Mononuclear cell (primary cell): ENCODE measurements at regions not wholly inside any gene's neighbourhood (a gene's known extent, or its start where the extent isn't known, plus 50 kb on each side); places are given as distances from the start of the nearest gene placed in this dataset.
"Not testable (repeated sequence)": the region's sequence is repeated elsewhere in the genome, so short reads cannot be mapped to it uniquely, and the experiment has no call there.

Experiments
- H3K27me3 ChIP-seq: 2 replicates; pipeline ENCODE4 v1.6.0; 2011; ENCODE audit warnings: low read length, control low read depth; ENCODE audit not compliant: insufficient read depth
- H3K4me1 ChIP-seq: 2 replicates; pipeline ENCODE4 v1.5.1; 2011; ENCODE audit warnings: mild to moderate bottlenecking, low read length, control low read depth; ENCODE audit not compliant: insufficient read depth
- H3K4me3 ChIP-seq: 2 replicates; pipeline ENCODE4 v1.5.1; 2011; ENCODE audit warnings: mild to moderate bottlenecking, low read length, moderate library complexity
- H3K9me3 ChIP-seq: 2 replicates; pipeline ENCODE4 v1.5.1; 2011; ENCODE audit warnings: low read depth, mild to moderate bottlenecking, control low read depth, low read length

- not testable (repeated sequence) for H3K9me3 ChIP-seq, H3K4me1 ChIP-seq, H3K27me3 ChIP-seq, H3K4me3 ChIP-seq
These were observed 138.9 kb upstream of the GNAI1 start for GRCh38 chr7:79995741-79996140.

GRCh38 chr7:79988653-79989052 is 146.0 kb upstream of the GNAI1 start:
- Histone ChIP-seq H3K4me3 (no peak overlapping the region), H3K4me1 (no peaks in the 10 kb centered on the region), H3K27me3 (no peaks in the 10 kb centered on the region), H3K9me3 (no peaks in the 10 kb centered on the region)

DNA sequence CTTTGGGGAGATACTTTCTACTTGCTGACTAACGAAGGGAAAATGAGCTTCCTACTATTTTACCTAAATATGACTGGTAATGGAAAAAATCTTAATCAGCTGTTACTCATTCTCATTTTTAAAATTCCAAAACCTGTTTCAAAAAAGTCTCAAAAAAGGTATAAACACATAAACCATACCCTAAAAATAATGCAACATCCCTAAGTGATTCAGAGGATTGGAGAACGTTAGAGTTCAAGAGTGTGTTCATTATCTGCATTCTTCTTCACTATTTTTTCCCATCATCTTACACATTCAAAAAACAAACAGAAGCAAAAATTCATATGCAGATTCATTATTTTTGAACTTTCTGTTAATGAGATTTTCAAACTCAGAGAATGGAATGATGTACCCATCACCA is 150.4 kb upstream of the GNAI1 start:
- H3K27me3 ChIP-seq, result no peaks in the 10 kb centered on the region
- H3K9me3 ChIP-seq, result no peaks in the 10 kb centered on the region
- no peaks in the 10 kb centered on the region for H3K4me1 ChIP-seq
- no peak overlapping the region for H3K4me3 ChIP-seq

DNA sequence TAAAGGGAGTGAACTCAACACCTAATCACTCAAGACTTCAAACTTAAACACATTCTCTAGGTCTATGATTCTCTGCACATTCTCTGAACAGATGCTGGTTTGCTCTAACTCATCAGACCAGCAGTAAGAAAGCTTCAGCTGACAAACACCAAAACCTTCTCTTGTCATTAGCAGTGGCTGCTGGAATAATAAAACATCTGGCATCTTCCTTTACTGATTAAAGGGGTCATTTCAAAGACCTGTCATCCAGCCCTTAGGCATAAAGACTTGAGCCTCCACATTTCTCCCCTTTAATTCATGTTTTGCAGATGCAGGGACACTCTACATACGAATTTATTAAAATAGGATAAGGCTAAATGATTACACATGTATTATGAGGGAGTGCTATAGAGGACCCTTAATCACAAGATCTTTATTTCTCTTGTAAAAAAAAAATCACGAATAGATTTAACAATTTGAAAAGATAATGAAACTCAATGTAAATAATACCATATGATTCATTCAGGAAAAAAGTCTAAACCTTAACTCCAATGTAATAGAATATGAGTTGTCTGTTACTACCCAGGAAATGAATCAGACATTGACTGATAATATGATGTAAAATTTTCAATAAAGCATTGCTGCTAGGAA is 152.4 kb upstream of the GNAI1 start:
- H3K4me1 ChIP-seq, result no peaks in the 10 kb centered on the region
- H3K4me3 ChIP-seq, result no peak overlapping the region
- no peaks in the 10 kb centered on the region for H3K27me3 ChIP-seq
- no peaks in the 10 kb centered on the region for H3K9me3 ChIP-seq

GRCh38 chr7:79980376-79980775 is 154.3 kb upstream of the GNAI1 start:
- Histone ChIP-seq H3K27me3 (no peaks in the 10 kb centered on the region), H3K4me1 (no peaks in the 10 kb centered on the region), H3K9me3 (no peaks in the 10 kb centered on the region), H3K4me3 (no peak overlapping the region)

GRCh38 chr7:79979437-79979836 is 155.2 kb upstream of the GNAI1 start:
- Histone ChIP-seq H3K4me3 (no peak overlapping the region), H3K4me1 (no peaks in the 10 kb centered on the region), H3K27me3 (no peaks in the 10 kb centered on the region), H3K9me3 (no peaks in the 10 kb centered on the region)

DNA sequence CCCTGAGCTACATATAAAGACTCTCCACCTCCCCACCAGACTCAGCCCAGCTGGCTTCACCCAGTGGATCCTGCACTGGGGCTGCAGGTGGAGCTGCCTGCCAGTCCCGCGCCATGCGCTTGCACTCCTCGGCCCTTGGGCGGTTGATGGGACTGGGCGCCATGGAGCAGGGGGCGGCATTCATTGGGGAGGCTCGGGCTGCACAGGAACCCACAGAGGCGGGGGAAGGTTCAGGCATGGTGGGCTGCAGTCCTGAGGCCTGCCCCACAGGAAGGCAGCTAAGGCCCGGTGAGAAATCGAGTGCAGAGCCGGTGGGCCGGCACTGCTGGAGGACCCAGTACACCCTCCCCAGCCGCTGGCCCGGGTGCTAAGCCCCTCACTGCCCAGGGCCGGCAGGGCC is 157.2 kb upstream of the GNAI1 start:
- no peak overlapping the region for H3K4me3 ChIP-seq
- H3K27me3 ChIP-seq, result no peaks in the 10 kb centered on the region
- no peaks in the 10 kb centered on the region for H3K9me3 ChIP-seq
- no peaks in the 10 kb centered on the region for H3K4me1 ChIP-seq

DNA sequence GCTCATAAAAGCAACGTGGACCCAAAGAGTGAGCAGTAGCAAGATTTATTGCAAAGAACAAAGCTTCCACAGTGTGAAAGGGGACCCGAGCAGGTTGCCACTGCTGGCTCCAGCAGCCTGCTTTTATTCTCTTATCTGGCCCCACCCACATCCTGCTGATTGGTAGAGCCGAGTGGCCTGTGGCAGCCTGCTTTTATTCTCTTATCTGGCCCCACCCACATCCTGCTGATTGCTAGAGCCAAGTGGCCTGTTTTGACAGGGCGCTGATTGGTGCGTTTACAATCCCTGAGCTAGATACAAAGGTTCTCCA is 158.0 kb upstream of the GNAI1 start:
- not testable (repeated sequence) for H3K27me3 ChIP-seq, H3K4me3 ChIP-seq, H3K9me3 ChIP-seq, H3K4me1 ChIP-seq

DNA sequence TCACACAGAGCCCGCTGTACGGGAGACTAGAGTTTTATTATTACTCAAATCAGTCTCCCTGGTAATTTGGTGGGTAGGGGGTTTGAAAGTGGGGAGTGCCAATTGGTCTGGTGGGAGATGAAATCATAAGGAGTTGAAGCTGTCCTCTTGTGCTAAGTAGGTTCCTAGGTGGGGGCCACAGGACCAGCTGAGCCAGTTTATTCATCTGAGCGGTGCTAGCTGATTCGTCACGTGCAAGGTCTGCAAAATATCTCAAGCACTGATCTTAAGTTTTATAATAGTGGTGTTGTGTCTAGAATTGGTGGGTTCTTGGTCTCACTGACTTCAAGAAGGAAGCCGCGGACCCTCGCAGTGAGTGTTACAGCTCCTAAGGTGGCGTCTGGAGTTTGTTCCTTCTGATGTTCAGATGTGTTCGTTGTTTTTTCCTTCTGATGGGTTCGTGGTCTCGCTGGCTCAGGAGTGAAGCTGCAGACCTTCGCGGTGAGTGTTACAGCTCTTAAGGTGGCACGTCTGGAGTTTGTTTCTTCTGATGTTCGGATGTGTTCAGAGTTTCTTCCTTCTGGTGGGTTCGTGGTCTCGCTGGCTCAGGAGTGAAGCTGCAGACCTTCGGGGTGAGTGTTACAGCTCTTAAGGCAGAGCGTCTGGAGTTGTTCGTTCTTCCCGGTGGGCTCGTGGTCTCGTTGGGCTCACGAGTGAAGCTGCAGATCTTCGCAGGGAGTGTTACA is 158.5 kb upstream of the GNAI1 start:
- not testable (repeated sequence) for H3K4me3 ChIP-seq

DNA sequence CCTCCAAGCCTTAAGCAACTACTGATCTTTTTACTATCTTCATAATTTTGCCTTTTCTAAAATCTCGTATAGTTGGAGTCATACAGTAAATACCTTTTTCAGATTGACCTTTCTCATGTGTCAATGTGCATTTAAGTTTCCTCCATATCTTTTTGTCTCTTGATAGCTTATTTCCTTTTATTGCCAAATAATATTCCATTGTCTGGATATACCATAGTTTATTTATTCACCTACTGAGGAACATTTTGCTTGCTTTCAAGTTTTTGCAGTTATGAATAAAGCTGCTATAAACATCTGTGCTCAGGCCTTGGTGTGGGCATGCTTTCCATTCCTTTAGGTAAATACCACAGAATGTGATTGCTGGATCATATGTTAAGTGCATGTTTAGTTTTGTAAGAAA is 161.2 kb upstream of the GNAI1 start:
- Histone ChIP-seq H3K27me3 (no peaks in the 10 kb centered on the region), H3K9me3 (no peaks in the 10 kb centered on the region), H3K4me3 (no peak overlapping the region), H3K4me1 (no peaks in the 10 kb centered on the region)

More for the DNA sequence above, 158.5 kb upstream of the GNAI1 start:
- H3K9me3 ChIP-seq, H3K4me1 ChIP-seq, H3K27me3 ChIP-seq: not testable (repeated sequence)

DNA sequence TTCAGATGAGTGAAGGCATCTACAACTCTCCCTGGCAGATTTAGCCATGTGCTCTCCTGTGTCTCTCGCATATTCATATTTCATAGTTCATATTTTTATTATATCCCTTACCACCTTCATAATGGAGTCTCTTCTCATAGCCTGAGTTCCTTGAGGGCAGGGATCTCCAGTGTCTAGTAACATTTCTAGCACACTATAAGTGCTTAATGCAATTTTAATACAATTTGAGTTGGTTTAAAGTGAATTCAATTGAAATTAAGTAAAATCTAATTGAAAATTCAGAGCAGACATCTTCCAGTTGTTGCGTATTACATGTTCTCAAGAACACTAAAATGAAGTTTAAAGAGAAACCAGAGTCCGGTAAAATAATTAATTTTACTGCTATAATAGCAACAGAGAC is 163.6 kb upstream of the GNAI1 start:
- Histone ChIP-seq H3K27me3 (no peaks in the 10 kb centered on the region), H3K4me1 (no peaks in the 10 kb centered on the region), H3K4me3 (no peak overlapping the region), H3K9me3 (no peaks in the 10 kb centered on the region)

- Histone ChIP-seq H3K9me3 (no peaks in the 10 kb centered on the region), H3K4me1 (no peaks in the 10 kb centered on the region), H3K4me3 (no peak overlapping the region), H3K27me3 (no peaks in the 10 kb centered on the region)
These were observed 165.7 kb upstream of the GNAI1 start for GRCh38 chr7:79968894-79969293.

GRCh38 chr7:79968077-79968648 is 166.5 kb upstream of the GNAI1 start:
- no peaks in the 10 kb centered on the region for H3K27me3 ChIP-seq
- H3K4me3 ChIP-seq, result no peak overlapping the region
- no peaks in the 10 kb centered on the region for H3K9me3 ChIP-seq
- no peaks in the 10 kb centered on the region for H3K4me1 ChIP-seq

GRCh38 chr7:79965946-79966345 is 168.7 kb upstream of the GNAI1 start:
- H3K9me3 ChIP-seq, result no peaks in the 10 kb centered on the region
- no peaks in the 10 kb centered on the region for H3K27me3 ChIP-seq
- H3K4me3 ChIP-seq, result no peak overlapping the region
- no peaks in the 10 kb centered on the region for H3K4me1 ChIP-seq

GRCh38 chr7:79964463-79964862 is 170.2 kb upstream of the GNAI1 start:
- no peaks in the 10 kb centered on the region for H3K4me1 ChIP-seq
- no peaks in the 10 kb centered on the region for H3K27me3 ChIP-seq
- no peak overlapping the region for H3K4me3 ChIP-seq
- H3K9me3 ChIP-seq, result no peaks in the 10 kb centered on the region

- no peaks in the 10 kb centered on the region for H3K4me1 ChIP-seq
These were observed 181.5 kb upstream of the GNAI1 start for GRCh38 chr7:79953130-79953529.

More at GRCh38 chr7:79953130-79953529, 181.5 kb upstream of the GNAI1 start:
- Histone ChIP-seq H3K4me3 (no peak overlapping the region), H3K9me3 (no peaks in the 10 kb centered on the region), H3K27me3 (no peaks in the 10 kb centered on the region)
